H1 (cell line): ENCODE measurements at regions not wholly inside any gene's neighbourhood (a gene's known extent, or its start where the extent isn't known, plus 50 kb on each side); places are given as distances from the start of the nearest gene placed in this dataset.

Experiments used
- BACH1 ChIP-seq: IDR thresholded peaks from 2 replicates; pipeline ENCODE4 v1.6.1; 2012; ENCODE audit warnings: low read length, improper control_type of control experiment
- CEBPB ChIP-seq: IDR thresholded peaks from 2 replicates; pipeline ENCODE4 v1.6.1; 2012; ENCODE audit warnings: low read depth, low read length
- EP300 ChIP-seq, 2 experiments: IDR thresholded peaks; 1 replicate in 1 of 2; 2 replicates in 1 of 2; pipeline ENCODE4 v1.6.1; 2011 to 2012; ENCODE audit warnings: low read depth in 2 of 2, low read length in 2 of 2, mild to moderate bottlenecking in 2 of 2, borderline replicate concordance in 1 of 2, inconsistent platforms in 1 of 2, moderate library complexity in 1 of 2
- POLR2AphosphoS5 ChIP-seq: IDR thresholded peaks from 2 replicates; pipeline ENCODE4 v1.6.1; 2011; ENCODE audit warnings: low read depth, low read length
- RFX5 ChIP-seq: IDR thresholded peaks from 2 replicates; pipeline ENCODE4 v1.6.1; 2011; ENCODE audit warnings: low read depth, low read length, improper control_type of control experiment, borderline replicate concordance
- SUZ12 ChIP-seq: fragments of 200-600 bp; sonication (generic); IDR thresholded peaks from 2 replicates; pipeline ENCODE4 v1.6.1; 2012; ENCODE audit warnings: mild to moderate bottlenecking, inconsistent platforms, low read length, moderate library complexity, mixed read lengths
- TCF12 ChIP-seq: IDR thresholded peaks from 2 replicates; pipeline ENCODE4 v1.6.1; 2011; ENCODE audit warnings: low read depth, mild to moderate bottlenecking, low read length
- TF ChIP-seq, protein P1 (sequence below), 3 experiments: IDR thresholded peaks; 1 replicate in 2 of 3; 2 replicates in 1 of 3; pipeline versions ENCODE4 v1.5.1 to v1.6.1; 2011; ENCODE audit warnings: low read length in 3 of 3, mild to moderate bottlenecking in 3 of 3, inconsistent platforms in 2 of 3, low read depth in 1 of 3, moderate library complexity in 1 of 3; ENCODE audit not compliant: insufficient read depth in 1 of 3; ENCODE audit errors: control extremely low read depth in 1 of 3

DNA sequence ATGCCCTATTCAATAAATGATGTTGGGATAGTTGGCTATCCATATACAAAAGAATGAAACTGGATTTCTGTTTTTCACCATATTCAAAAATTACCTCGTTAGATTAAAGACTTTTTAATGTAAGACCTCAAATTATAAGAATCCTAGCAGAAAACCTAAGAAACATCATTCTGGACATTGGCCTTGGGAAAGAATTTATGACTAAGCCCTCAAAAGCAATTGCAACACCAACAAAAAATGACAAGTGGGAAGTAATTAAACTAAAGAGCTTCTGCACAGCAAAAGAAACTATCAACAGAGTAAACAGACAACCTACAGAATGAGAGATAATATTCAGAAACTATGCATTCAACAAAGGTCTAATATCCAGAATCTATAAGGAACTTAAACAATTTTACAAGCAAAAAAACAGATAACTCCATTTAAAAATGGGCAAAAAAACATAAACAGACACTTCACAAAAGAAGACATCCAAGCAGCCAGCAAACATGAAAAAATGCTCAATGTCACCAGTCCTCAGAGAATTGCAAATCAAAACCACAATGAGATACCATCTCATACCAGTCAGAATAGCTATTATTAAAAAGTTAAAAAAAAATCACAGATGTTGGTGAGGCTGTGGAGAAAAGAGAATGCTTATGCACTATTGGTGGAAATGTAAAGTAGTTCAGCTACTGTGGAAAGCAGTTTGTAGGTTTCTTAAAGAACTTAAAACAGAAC lies 309.8 kb downstream of the AHR start:
- TF ChIP-seq TCF12 = no peak
- TF ChIP-seq, protein P1, sequence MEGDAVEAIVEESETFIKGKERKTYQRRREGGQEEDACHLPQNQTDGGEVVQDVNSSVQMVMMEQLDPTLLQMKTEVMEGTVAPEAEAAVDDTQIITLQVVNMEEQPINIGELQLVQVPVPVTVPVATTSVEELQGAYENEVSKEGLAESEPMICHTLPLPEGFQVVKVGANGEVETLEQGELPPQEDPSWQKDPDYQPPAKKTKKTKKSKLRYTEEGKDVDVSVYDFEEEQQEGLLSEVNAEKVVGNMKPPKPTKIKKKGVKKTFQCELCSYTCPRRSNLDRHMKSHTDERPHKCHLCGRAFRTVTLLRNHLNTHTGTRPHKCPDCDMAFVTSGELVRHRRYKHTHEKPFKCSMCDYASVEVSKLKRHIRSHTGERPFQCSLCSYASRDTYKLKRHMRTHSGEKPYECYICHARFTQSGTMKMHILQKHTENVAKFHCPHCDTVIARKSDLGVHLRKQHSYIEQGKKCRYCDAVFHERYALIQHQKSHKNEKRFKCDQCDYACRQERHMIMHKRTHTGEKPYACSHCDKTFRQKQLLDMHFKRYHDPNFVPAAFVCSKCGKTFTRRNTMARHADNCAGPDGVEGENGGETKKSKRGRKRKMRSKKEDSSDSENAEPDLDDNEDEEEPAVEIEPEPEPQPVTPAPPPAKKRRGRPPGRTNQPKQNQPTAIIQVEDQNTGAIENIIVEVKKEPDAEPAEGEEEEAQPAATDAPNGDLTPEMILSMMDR (IDR thresholded peaks at IDR 0.05; ENCODE audit: control extremely low read depth in 1 of 3, insufficient read depth in 1 of 3, low read depth in 1 of 3, low read length in 3 of 3) = no peak
- TF ChIP-seq CEBPB = no peak
- no peak for TF ChIP-seq RFX5
- TF ChIP-seq EP300 (IDR thresholded peaks at IDR 0.05; ENCODE audit: borderline replicate concordance in 1 of 2, low read depth in 2 of 2, low read length in 2 of 2) = no peak
- TF ChIP-seq SUZ12 = no peak
- TF ChIP-seq BACH1 = no peak
- no peak for TF ChIP-seq POLR2AphosphoS5
